DOHH2 (cell line): ENCODE measurements at regions not wholly inside any gene's neighbourhood (a gene's known extent, or its start where the extent isn't known, plus 50 kb on each side); places are given as distances from the start of the nearest gene placed in this dataset.

ENCODE experiments used
- H3F3A ChIP-seq: fragments of 200-600 bp; sonication (generic), shearing (Covaris generic); 2 replicates; pipeline ENCODE4 v1.6.0; 2016; ENCODE audit warnings: antibody characterized with exemption, mild to moderate bottlenecking; ENCODE audit not compliant: control insufficient read depth, insufficient read depth
- H3K27ac ChIP-seq: fragments of 200-600 bp; sonication (generic); 2 replicates; pipeline ENCODE4 v1.5.1; 2014; ENCODE audit warnings: low read depth, mild to moderate bottlenecking, low read length, moderate library complexity
- H3K27me3 ChIP-seq: fragments of 200-600 bp; sonication (generic); 2 replicates; pipeline ENCODE4 v1.6.1; 2014; ENCODE audit warnings: mild to moderate bottlenecking, low read length, mixed read lengths; ENCODE audit not compliant: control insufficient read depth
- H3K36me3 ChIP-seq: fragments of 200-600 bp; sonication (generic); 2 replicates; pipeline ENCODE4 v1.6.1; 2014; ENCODE audit warnings: mild to moderate bottlenecking, low read length, moderate library complexity, mixed read lengths; ENCODE audit not compliant: control insufficient read depth
- H3K4me1 ChIP-seq: fragments of 200-600 bp; sonication (generic); 2 replicates; pipeline ENCODE4 v1.6.1; 2014; ENCODE audit warnings: mild to moderate bottlenecking, low read length, mixed read lengths; ENCODE audit not compliant: control insufficient read depth
- H3K4me2 ChIP-seq: fragments of 200-600 bp; sonication (generic); 2 replicates; pipeline ENCODE4 v1.6.0; 2014; ENCODE audit warnings: mild to moderate bottlenecking, low read length, moderate library complexity
- H3K4me3 ChIP-seq: fragments of 200-600 bp; sonication (generic); 2 replicates; pipeline ENCODE4 v1.5.1; 2014; ENCODE audit warnings: mild to moderate bottlenecking, low read length, mixed read lengths
- H3K79me2 ChIP-seq: fragments of 200-600 bp; sonication (generic); 2 replicates; pipeline ENCODE4 v1.6.1; 2014; ENCODE audit warnings: mild to moderate bottlenecking, low read length, mixed read lengths; ENCODE audit not compliant: control insufficient read depth
- H3K9me2 ChIP-seq: fragments of 200-600 bp; sonication (generic); replicated peaks from 2 replicates; pipeline ENCODE4 v1.6.1; 2014; ENCODE audit warnings: mild to moderate bottlenecking, low read length, mixed read lengths; ENCODE audit not compliant: control insufficient read depth
- H3K9me3 ChIP-seq: fragments of 200-600 bp; sonication (generic); 2 replicates; pipeline ENCODE4 v1.6.1; 2014; ENCODE audit warnings: antibody characterized with exemption, low read length, mixed read lengths; ENCODE audit not compliant: control insufficient read depth, insufficient read depth
- H4K20me1 ChIP-seq: fragments of 200-600 bp; sonication (generic); 2 replicates; pipeline ENCODE4 v1.6.0; 2014; ENCODE audit warnings: low read depth, mild to moderate bottlenecking, antibody characterized with exemption, low read length, moderate library complexity; ENCODE audit not compliant: control insufficient read depth, insufficient read depth
- CTCF ChIP-seq: fragments of 200-600 bp; sonication (generic); IDR thresholded peaks from one replicate; pipeline ENCODE4 v1.5.1; 2014; ENCODE audit warnings: antibody characterized with exemption, mild to moderate bottlenecking, low read depth, low read length; ENCODE audit not compliant: poor library complexity, severe bottlenecking
- EZH2phosphoT487 ChIP-seq: fragments of 200-600 bp; sonication (generic); IDR thresholded peaks from 2 replicates; pipeline ENCODE4 v1.6.1; 2017; ENCODE audit warnings: borderline replicate concordance, mild to moderate bottlenecking, antibody characterized with exemption, low read length, moderate library complexity, mixed read lengths

- Histone ChIP-seq H3K9me2 (no peaks in the 10 kb centered on the region), H3K36me3 (no peaks in the 10 kb centered on the region), H3K4me1 (no peaks in the 10 kb centered on the region), H4K20me1 (no peaks in the 10 kb centered on the region), H3K9me3 (no peaks in the 10 kb centered on the region), H3F3A (no peaks in the 10 kb centered on the region), H3K4me2 (no peak overlapping the region), H3K4me3 (no peak overlapping the region), H3K79me2 (no peaks in the 10 kb centered on the region), H3K27ac (no peak overlapping the region), H3K27me3 (no peaks in the 10 kb centered on the region)
- TF ChIP-seq CTCF = peak; percentile 81
- no peak for TF ChIP-seq EZH2phosphoT487
Observed at GRCh38 chr6:119742188-119742803, 392.7 kb upstream of the MAN1A1 start.

DNA sequence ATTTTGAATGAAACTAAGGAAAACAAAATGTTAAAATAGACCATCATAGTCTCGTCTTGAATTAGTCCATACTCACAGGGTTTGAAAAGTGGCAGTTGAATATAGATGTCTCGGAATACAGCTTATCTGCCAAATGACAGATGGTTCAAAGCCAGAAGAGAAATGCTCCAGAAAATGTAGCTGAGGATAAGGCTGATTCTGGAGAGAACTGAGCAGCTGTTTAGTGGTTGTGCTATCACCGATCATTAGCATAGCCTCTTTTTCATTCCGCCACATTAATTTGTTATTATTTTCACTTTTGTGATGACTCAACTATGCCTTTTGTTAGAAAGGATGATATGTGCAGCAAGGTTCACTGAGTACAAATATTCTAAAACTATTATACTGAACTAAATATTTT lies 390.2 kb upstream of the MAN1A1 start:
- H4K20me1 ChIP-seq = no peaks in the 10 kb centered on the region
- H3K36me3 ChIP-seq = no peaks in the 10 kb centered on the region
- H3F3A ChIP-seq = no peaks in the 10 kb centered on the region
- H3K9me3 ChIP-seq = no peaks in the 10 kb centered on the region
- no peaks in the 10 kb centered on the region for H3K27me3 ChIP-seq
- H3K4me2 ChIP-seq = no peak overlapping the region
- H3K4me3 ChIP-seq = no peak overlapping the region
- TF ChIP-seq CTCF = no peak
- no peak for TF ChIP-seq EZH2phosphoT487
- H3K9me2 ChIP-seq = no peaks in the 10 kb centered on the region
- H3K79me2 ChIP-seq = no peaks in the 10 kb centered on the region
- H3K27ac ChIP-seq = no peak overlapping the region
- no peaks in the 10 kb centered on the region for H3K4me1 ChIP-seq

GRCh38 chr6:119738425-119738824 lies 388.9 kb upstream of the MAN1A1 start:
- H3K36me3 ChIP-seq = no peaks in the 10 kb centered on the region
- no peaks in the 10 kb centered on the region for H4K20me1 ChIP-seq
- no peaks in the 10 kb centered on the region for H3K79me2 ChIP-seq
- no peaks in the 10 kb centered on the region for H3F3A ChIP-seq
- no peak overlapping the region for H3K4me3 ChIP-seq
- no peaks in the 10 kb centered on the region for H3K9me3 ChIP-seq
- H3K9me2 ChIP-seq = no peaks in the 10 kb centered on the region
- H3K27ac ChIP-seq = no peak overlapping the region
- no peak overlapping the region for H3K4me2 ChIP-seq
- H3K4me1 ChIP-seq = no peaks in the 10 kb centered on the region
- no peaks in the 10 kb centered on the region for H3K27me3 ChIP-seq
- TF ChIP-seq CTCF (no peak), EZH2phosphoT487 (no peak)
